MM.1S (cell line): ENCODE measurements at regions not wholly inside any gene's neighbourhood (a gene's known extent, or its start where the extent isn't known, plus 50 kb on each side); places are given as distances from the start of the nearest gene placed in this dataset.

Experiments used
- DNase-seq: peaks from one replicate; pipeline ENCODE4 v3.0.0-alpha.2; 2015
- H2AFZ ChIP-seq: fragments of 300-600 bp; sonication (generic); 2 replicates; pipeline ENCODE4 v1.6.0; 2016; ENCODE audit warnings: antibody characterized with exemption, low read length
- H3F3A ChIP-seq: fragments of 300-600 bp; sonication (generic); 2 replicates; pipeline ENCODE4 v1.6.1; 2016; ENCODE audit warnings: mild to moderate bottlenecking, antibody characterized with exemption, low read length, moderate library complexity, mixed read lengths; ENCODE audit not compliant: insufficient read depth
- H3K27ac ChIP-seq: fragments of 300-600 bp; sonication (generic); 2 replicates; pipeline ENCODE4 v1.5.1; 2016; ENCODE audit warnings: mild to moderate bottlenecking, low read length
- H3K27me3 ChIP-seq: fragments of 300-600 bp; sonication (generic); replicated peaks from 2 replicates; pipeline ENCODE4 v1.6.0; 2016; ENCODE audit warnings: low read length; ENCODE audit not compliant: insufficient read depth
- H3K36me3 ChIP-seq: fragments of 300-600 bp; sonication (generic); replicated peaks from 2 replicates; pipeline ENCODE4 v1.6.1; 2016; ENCODE audit warnings: mild to moderate bottlenecking, low read length, mixed read lengths; ENCODE audit not compliant: insufficient read depth
- H3K4me1 ChIP-seq: fragments of 300-600 bp; sonication (generic); 2 replicates; pipeline ENCODE4 v1.6.1; 2016; ENCODE audit warnings: low read length, mixed read lengths
- H3K4me2 ChIP-seq: fragments of 300-600 bp; sonication (generic); 2 replicates; pipeline ENCODE4 v1.6.0; 2016; ENCODE audit warnings: low read depth, low read length
- H3K4me3 ChIP-seq: fragments of 300-600 bp; sonication (generic); 2 replicates; pipeline ENCODE4 v1.5.1; 2016; ENCODE audit warnings: low read length, mixed read lengths
- H3K79me2 ChIP-seq: fragments of 300-600 bp; sonication (generic); 2 replicates; pipeline ENCODE4 v1.6.1; 2016; ENCODE audit warnings: mixed run types, low read length, mixed read lengths
- H3K9ac ChIP-seq: fragments of 300-600 bp; sonication (generic); 2 replicates; pipeline ENCODE4 v1.6.1; 2016; ENCODE audit warnings: low read length, mixed read lengths
- H3K9me2 ChIP-seq: fragments of 300-600 bp; sonication (generic); replicated peaks from 2 replicates; pipeline ENCODE4 v1.6.1; 2016; ENCODE audit warnings: mild to moderate bottlenecking, low read length, mixed read lengths; ENCODE audit not compliant: insufficient read depth
- H3K9me3 ChIP-seq: fragments of 300-600 bp; sonication (generic); replicated peaks from 2 replicates; pipeline ENCODE4 v1.6.1; 2016; ENCODE audit warnings: mild to moderate bottlenecking, low read length, mixed read lengths; ENCODE audit not compliant: insufficient read depth
- H4K20me1 ChIP-seq: fragments of 300-600 bp; sonication (generic); 2 replicates; pipeline ENCODE4 v1.6.1; 2016; ENCODE audit warnings: mild to moderate bottlenecking, low read length, moderate library complexity, mixed read lengths; ENCODE audit not compliant: insufficient read depth
- CTCF ChIP-seq: fragments of 300-600 bp; sonication (generic); IDR thresholded peaks from 2 replicates; pipeline ENCODE4 v1.5.1; 2016; ENCODE audit warnings: antibody characterized with exemption, low read length, mixed read lengths
- EZH2 ChIP-seq: fragments of 300-600 bp; sonication (generic); optimal IDR thresholded peaks from 2 replicates; pipeline ENCODE3; 2017; ENCODE audit warnings: low read depth, mild to moderate bottlenecking, antibody characterized with exemption, low read length, mixed read lengths
- EZH2phosphoT487 ChIP-seq: fragments of 300-600 bp; sonication (generic); IDR thresholded peaks from 2 replicates; pipeline ENCODE4 v1.6.1; 2018; ENCODE audit warnings: antibody characterized with exemption, low read length

DNA sequence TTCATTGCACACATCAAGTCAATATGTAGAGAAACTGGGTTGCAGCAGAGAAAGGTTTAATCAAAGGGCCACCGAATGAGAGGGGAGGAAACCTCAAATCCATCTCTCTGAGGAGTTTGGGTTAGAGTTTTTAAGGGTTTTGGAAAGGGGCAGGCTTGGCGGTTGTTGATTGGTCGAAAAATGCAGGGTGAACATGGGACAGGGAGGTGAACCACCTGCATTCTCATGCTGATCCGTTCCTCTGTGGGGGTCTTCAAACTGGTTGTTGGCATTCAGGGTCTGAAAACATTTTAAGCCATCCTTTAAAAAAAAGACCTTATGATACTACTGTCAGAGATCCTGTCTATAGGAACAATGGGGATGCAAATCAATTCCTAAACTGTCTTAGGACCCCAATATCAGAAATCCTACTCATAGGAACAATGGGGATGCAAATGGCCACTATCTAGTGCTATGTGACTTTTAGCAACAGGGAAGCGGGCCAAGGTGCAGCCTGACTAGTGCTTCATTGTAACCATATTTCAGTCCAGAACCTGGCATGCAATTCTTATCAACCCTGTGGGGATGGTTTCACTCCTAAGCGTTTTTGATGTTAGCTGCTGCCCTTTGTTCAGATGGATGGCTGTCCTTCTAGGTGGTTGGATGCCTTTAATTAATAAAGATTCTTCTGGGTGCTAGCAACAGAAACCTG is 120.1 kb upstream of the MGAT5 start:
- Histone ChIP-seq H3K4me2 (no peak overlapping the region), H4K20me1 (no peaks in the 10 kb centered on the region), H3K9ac (no peak overlapping the region), H3K27me3 (no peaks in the 10 kb centered on the region), H3K9me2 (no peaks in the 10 kb centered on the region), H3K79me2 (peaks cover 99% of the 10 kb centered on the region), H3F3A (peaks cover 9% of the 10 kb centered on the region; the same call in 1 of the 2 replicates), H3K9me3 (no peaks in the 10 kb centered on the region), H3K4me3 (no peak overlapping the region), H2AFZ (no peak overlapping the region), H3K4me1 (peaks cover 63% of the 10 kb centered on the region), H3K27ac (no peak overlapping the region), H3K36me3 (no peaks in the 10 kb centered on the region)
- no peak for TF ChIP-seq EZH2phosphoT487
- no peak for TF ChIP-seq EZH2
- TF ChIP-seq CTCF = no peak
- no peak for DNase-seq

GRCh38 chr2:134134313-134134706 is 119.6 kb upstream of the MGAT5 start:
- no peaks in the 10 kb centered on the region for H3K9me3 ChIP-seq
- no peak overlapping the region for H3K4me3 ChIP-seq
- H3K36me3 ChIP-seq = no peaks in the 10 kb centered on the region
- H3K4me2 ChIP-seq = no peak overlapping the region
- no peak for DNase-seq
- TF ChIP-seq CTCF = no peak
- no peak for TF ChIP-seq EZH2
- no peak for TF ChIP-seq EZH2phosphoT487
- H2AFZ ChIP-seq = no peak overlapping the region
- peaks cover 63% of the 10 kb centered on the region for H3K4me1 ChIP-seq
- H3K27ac ChIP-seq = no peak overlapping the region
- no peak overlapping the region for H3K9ac ChIP-seq
- no peaks in the 10 kb centered on the region for H3K9me2 ChIP-seq
- H3K27me3 ChIP-seq = no peaks in the 10 kb centered on the region
- no peaks in the 10 kb centered on the region for H4K20me1 ChIP-seq
- H3F3A ChIP-seq = peaks cover 9% of the 10 kb centered on the region; the same call in 1 of the 2 replicates
- peaks cover 99% of the 10 kb centered on the region for H3K79me2 ChIP-seq

DNA sequence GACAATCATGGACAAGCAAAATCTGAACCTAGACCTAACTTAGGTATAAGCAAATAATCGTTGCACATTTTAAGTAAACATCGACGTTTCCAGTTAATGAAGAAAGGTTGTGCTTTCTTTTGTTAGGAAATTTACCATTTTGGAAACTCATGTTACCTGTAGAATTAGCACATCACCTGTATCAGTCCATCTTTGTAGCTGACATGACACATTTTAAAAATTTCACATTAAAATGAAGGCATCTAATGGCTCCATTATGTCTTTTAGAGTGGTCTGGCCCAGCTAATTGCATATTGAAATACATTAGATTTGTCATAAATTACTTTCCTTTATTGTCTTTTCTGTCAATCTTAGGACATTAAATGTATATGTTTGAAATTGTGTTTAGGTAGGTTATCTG is 119.0 kb upstream of the MGAT5 start:
- Histone ChIP-seq H3K9ac (no peak overlapping the region), H3K4me3 (no peak overlapping the region), H3K4me2 (no peak overlapping the region), H3K27me3 (no peaks in the 10 kb centered on the region), H3K79me2 (peaks cover 99% of the 10 kb centered on the region), H4K20me1 (no peaks in the 10 kb centered on the region), H3K36me3 (no peaks in the 10 kb centered on the region), H3K27ac (no peak overlapping the region), H3K9me3 (no peaks in the 10 kb centered on the region), H2AFZ (no peak overlapping the region), H3K9me2 (no peaks in the 10 kb centered on the region), H3K4me1 (peaks cover 63% of the 10 kb centered on the region), H3F3A (peaks cover 9% of the 10 kb centered on the region; the same call in 1 of the 2 replicates)
- TF ChIP-seq EZH2phosphoT487 = no peak
- no peak for TF ChIP-seq CTCF
- TF ChIP-seq EZH2 = no peak
- no peak for DNase-seq
